PFSK-1 (cell line): ENCODE measurements at regions not wholly inside any gene's neighbourhood (a gene's known extent, or its start where the extent isn't known, plus 50 kb on each side); places are given as distances from the start of the nearest gene placed in this dataset.

Experiments
- FOXP2 ChIP-seq: optimal IDR thresholded peaks from 2 replicates; pipeline ENCODE3; 2011; ENCODE audit warnings: borderline replicate concordance, control low read depth, inconsistent platforms; ENCODE audit not compliant: insufficient read depth; ENCODE audit errors: extremely low read length, extremely low read depth
- POLR2AphosphoS5 ChIP-seq: IDR thresholded peaks from 2 replicates; pipeline ENCODE4 v1.6.1; 2012; ENCODE audit warnings: low read depth, mild to moderate bottlenecking, control low read depth, low read length, moderate library complexity
- REST ChIP-seq, 2 experiments: IDR thresholded peaks; 2 replicates each; pipeline versions ENCODE4 v1.6.1 to v1.8.0; 2011 to 2012; ENCODE audit warnings: low read depth in 2 of 2, low read length in 2 of 2, control low read depth in 1 of 2, inconsistent platforms in 1 of 2, mild to moderate bottlenecking in 1 of 2, moderate library complexity in 1 of 2; ENCODE audit not compliant: insufficient read depth in 1 of 2
- SIN3A ChIP-seq: IDR thresholded peaks from 2 replicates; pipeline ENCODE4 v1.6.1; 2012; ENCODE audit warnings: mild to moderate bottlenecking, low read length, moderate library complexity, borderline replicate concordance; ENCODE audit not compliant: insufficient read depth
- TAF1 ChIP-seq: IDR thresholded peaks from 2 replicates; pipeline ENCODE4 v1.6.1; 2012; ENCODE audit warnings: low read length, control low read depth, borderline replicate concordance; ENCODE audit not compliant: insufficient read depth

GRCh38 chr11:116503216-116504160 is 269.3 kb downstream of the BUD13 start:
- no peak for TF ChIP-seq TAF1
- TF ChIP-seq POLR2AphosphoS5, result no peak
- no peak for TF ChIP-seq REST (IDR thresholded peaks at IDR 0.05; ENCODE audit: insufficient read depth in 1 of 2, low read depth in 2 of 2, low read length in 2 of 2)
- TF ChIP-seq SIN3A, result no peak
- no peak for TF ChIP-seq FOXP2

- TF ChIP-seq SIN3A (no peak), FOXP2 (no peak), POLR2AphosphoS5 (no peak), REST (IDR thresholded peaks at IDR 0.05; ENCODE audit: insufficient read depth in 1 of 2, low read depth in 2 of 2, low read length in 2 of 2) (no peak), TAF1 (no peak)
These were observed 270.1 kb downstream of the BUD13 start for GRCh38 chr11:116502641-116503061.

GRCh38 chr11:116501728-116502127 is 271.1 kb downstream of the BUD13 start:
- TF ChIP-seq FOXP2 (no peak), POLR2AphosphoS5 (no peak), SIN3A (no peak), REST (IDR thresholded peaks at IDR 0.05; ENCODE audit: insufficient read depth in 1 of 2, low read depth in 2 of 2, low read length in 2 of 2) (no peak), TAF1 (no peak)

GRCh38 chr11:116500947-116501602 is 271.7 kb downstream of the BUD13 start:
- TF ChIP-seq POLR2AphosphoS5 (no peak), FOXP2 (no peak)

GRCh38 chr11:116500026-116500946 is 272.5 kb downstream of the BUD13 start:
- no peak for TF ChIP-seq SIN3A
